ENCODE measurements at regions not wholly inside any gene's neighbourhood (a gene's known extent, or its start where the extent isn't known, plus 50 kb on each side); places are given as distances from the start of the nearest gene placed in this dataset.

DNA sequence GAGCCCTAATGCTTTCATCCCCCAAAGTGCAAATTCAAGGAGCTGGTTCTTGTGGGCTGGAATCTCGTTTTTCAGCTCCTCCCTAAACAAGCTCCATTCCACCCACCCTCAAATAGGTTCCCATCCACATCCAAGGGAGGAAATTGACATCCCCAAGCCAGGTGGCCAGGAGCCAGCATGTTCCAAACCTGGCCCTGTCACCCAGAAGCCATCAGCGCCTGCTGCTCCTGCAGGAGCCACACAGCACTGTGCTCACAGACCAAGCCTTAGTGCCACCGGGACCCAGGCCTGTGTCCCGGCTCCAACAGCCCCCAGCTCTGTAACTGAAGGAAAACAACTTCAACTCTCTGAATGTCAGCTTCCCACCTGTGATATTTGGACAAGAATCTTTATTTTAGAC is 263.6 kb downstream of the UACA start:
- TF ChIP-seq POLR2AphosphoS5 (IDR thresholded peaks at IDR 0.05; ENCODE audit: borderline replicate concordance, low read depth, low read length) (no peak), FOXP2 (optimal IDR thresholded peaks at IDR 0.05; ENCODE audit: control extremely low read depth, extremely low read length, insufficient read depth) (no peak), EZH2 (IDR thresholded peaks at IDR 0.05) (no peak)

Data from SK-N-MC (cell line).